ENCODE measurements at regions not wholly inside any gene's neighbourhood (a gene's known extent, or its start where the extent isn't known, plus 50 kb on each side); places are given as distances from the start of the nearest gene placed in this dataset.
A peak's percentile ranks its signal among the peaks of the same experiment; 100 is the strongest.

DNA sequence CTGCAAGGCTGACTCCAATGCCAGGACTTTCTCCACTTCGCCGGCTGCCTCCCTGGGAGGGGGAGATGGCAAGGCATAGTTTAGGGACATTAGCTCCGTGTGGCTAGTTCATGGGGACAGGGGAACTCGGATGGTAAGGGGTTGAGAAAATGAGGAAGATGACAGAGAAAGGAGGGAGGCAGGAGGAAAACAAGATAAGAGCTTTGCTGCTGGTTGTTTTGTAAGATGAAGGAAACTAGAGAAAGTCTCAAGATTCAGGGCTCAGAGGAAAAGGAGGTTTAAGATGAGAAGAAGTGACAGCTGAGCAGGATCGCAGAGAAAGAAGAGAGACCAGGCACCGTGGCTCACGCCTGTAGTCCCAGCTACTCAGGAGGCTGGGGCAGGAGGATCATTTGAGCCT lies 180.9 kb upstream of the RREB1 start (continued):
- TF ChIP-seq, protein P1, sequence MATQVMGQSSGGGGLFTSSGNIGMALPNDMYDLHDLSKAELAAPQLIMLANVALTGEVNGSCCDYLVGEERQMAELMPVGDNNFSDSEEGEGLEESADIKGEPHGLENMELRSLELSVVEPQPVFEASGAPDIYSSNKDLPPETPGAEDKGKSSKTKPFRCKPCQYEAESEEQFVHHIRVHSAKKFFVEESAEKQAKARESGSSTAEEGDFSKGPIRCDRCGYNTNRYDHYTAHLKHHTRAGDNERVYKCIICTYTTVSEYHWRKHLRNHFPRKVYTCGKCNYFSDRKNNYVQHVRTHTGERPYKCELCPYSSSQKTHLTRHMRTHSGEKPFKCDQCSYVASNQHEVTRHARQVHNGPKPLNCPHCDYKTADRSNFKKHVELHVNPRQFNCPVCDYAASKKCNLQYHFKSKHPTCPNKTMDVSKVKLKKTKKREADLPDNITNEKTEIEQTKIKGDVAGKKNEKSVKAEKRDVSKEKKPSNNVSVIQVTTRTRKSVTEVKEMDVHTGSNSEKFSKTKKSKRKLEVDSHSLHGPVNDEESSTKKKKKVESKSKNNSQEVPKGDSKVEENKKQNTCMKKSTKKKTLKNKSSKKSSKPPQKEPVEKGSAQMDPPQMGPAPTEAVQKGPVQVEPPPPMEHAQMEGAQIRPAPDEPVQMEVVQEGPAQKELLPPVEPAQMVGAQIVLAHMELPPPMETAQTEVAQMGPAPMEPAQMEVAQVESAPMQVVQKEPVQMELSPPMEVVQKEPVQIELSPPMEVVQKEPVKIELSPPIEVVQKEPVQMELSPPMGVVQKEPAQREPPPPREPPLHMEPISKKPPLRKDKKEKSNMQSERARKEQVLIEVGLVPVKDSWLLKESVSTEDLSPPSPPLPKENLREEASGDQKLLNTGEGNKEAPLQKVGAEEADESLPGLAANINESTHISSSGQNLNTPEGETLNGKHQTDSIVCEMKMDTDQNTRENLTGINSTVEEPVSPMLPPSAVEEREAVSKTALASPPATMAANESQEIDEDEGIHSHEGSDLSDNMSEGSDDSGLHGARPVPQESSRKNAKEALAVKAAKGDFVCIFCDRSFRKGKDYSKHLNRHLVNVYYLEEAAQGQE (IDR thresholded peaks at IDR 0.05) = no peak

DNA sequence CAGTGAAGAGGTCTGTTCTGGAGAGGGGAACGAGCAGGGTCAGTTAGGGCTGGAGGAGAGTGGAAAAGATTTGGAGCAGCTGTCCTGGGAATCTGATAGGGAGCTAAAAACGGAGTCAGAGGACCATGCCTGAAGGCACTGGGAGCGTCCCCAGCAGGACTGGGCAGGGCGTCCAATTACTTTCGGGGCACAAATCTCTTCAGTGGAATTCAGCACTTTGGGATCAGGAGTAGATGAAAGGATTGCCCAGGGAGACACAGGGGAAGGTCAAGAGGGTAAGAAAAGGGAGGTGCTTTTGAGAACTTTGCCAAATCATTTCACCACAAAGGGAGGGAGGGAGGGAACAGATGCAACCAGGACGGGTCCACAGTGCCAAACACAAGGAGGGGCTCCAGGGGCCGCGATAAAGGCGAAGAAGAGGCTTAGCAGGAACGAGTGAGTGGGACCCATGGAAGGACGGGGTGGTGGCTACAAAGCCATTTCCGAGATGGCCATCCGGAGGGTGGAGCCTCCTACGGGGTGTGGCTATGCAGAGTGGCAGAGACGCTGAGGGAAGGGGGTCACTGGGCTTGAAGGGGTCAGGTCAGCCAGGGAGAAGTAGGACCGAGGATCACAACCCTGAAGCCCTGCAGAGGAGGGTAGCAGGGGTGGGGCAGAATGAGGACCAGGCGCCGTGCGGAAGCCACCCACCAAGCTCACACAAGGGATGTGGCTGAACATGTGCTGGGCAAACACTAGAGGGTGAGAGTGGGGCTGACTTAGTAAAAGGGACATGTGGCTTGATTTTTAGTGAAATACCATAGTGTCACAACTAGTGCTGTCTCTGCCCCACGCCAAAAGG lies 180.0 kb upstream of the RREB1 start:
- no peak for DNase-seq (ENCODE audit: low spot score)
- no peaks in the 10 kb centered on the region for H3K27me3 ChIP-seq (ENCODE audit: control insufficient read depth in 4 of 4, insufficient read depth in 4 of 4, low read length in 3 of 4)
- no peaks in the 10 kb centered on the region for H3K4me1 ChIP-seq (ENCODE audit: control insufficient read depth in 4 of 4, insufficient read depth in 4 of 4, low read length in 3 of 4)
- H3K27ac ChIP-seq (ENCODE audit: low read depth in 1 of 2, low read length in 2 of 2) = no peak overlapping the region
- H3K36me3 ChIP-seq (ENCODE audit: control insufficient read depth in 4 of 4, insufficient read depth in 3 of 4, low read depth in 1 of 4, low read length in 3 of 4) = no peaks in the 10 kb centered on the region
- peak; percentile 15 for TF ChIP-seq NR2F2 (IDR thresholded peaks at IDR 0.05)
- peak in 1 of 2 donors; percentile 56 for TF ChIP-seq RAD21 (IDR thresholded peaks at IDR 0.05)
- TF ChIP-seq, protein P2, sequence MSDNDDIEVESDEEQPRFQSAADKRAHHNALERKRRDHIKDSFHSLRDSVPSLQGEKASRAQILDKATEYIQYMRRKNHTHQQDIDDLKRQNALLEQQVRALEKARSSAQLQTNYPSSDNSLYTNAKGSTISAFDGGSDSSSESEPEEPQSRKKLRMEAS (IDR thresholded peaks at IDR 0.05) = no peak
- no peak overlapping the region for H3K9ac ChIP-seq (ENCODE audit: low read depth in 1 of 2, low read length in 2 of 2)
- WGBS = 73% methylated on average over 20 of the region's 20 CpGs
- H3K9me3 ChIP-seq (ENCODE audit: control insufficient read depth in 4 of 4, low read length in 3 of 4) = no peaks in the 10 kb centered on the region
- H3K4me3 ChIP-seq (ENCODE audit: low read depth in 1 of 3, low read length in 3 of 3) = no peak overlapping the region

DNA sequence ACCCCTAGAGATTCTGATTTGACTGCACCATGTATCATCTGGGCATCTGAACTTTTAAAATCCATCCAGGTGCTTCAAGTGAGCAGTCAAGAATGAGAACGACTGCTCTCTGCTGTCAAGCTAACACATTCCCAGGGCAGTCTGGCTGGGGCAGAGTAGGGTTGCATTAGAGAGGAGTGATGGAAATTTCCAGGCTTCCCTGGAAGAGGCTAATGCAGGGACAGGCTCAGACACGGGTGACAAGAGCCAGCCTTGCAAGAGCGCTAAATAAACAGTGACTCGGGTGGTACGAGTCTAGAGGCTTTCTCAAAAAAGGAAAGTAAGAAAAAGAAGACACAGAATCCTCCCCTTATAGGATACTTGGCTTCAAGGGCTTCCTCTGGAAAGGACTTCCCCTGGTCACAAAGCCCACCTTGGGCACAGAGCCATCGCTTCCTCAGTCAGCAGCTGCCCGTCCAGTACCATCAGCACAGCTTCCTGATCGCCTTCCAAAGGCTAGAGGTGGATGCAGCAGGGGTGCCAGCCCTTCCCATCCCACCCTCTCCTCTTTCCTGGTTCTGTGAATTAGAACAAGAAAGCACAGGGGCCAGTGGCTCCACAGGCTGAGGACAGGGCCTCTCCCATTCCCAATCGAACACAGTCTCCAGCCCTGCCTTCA lies 177.4 kb upstream of the RREB1 start:
- DNase-seq (ENCODE audit: low spot score) = no peak
- WGBS = 85% methylated on average over 9 of the region's 9 CpGs
- Histone ChIP-seq H3K9me3 (ENCODE audit: control insufficient read depth in 4 of 4, low read length in 3 of 4) (no peaks in the 10 kb centered on the region), H3K9ac (ENCODE audit: low read depth in 1 of 2, low read length in 2 of 2) (no peak overlapping the region), H3K36me3 (ENCODE audit: control insufficient read depth in 4 of 4, insufficient read depth in 3 of 4, low read depth in 1 of 4, low read length in 3 of 4) (no peaks in the 10 kb centered on the region), H3K27me3 (ENCODE audit: control insufficient read depth in 4 of 4, insufficient read depth in 4 of 4, low read length in 3 of 4) (no peaks in the 10 kb centered on the region), H3K4me3 (ENCODE audit: low read depth in 1 of 3, low read length in 3 of 3) (no peak overlapping the region), H3K4me1 (ENCODE audit: control insufficient read depth in 4 of 4, insufficient read depth in 4 of 4, low read length in 3 of 4) (no peaks in the 10 kb centered on the region), H3K27ac (ENCODE audit: low read depth in 1 of 2, low read length in 2 of 2) (no peak overlapping the region)
- TF ChIP-seq TAF1 (conservative IDR thresholded peaks at IDR 0.05) (no peak), GABPA (IDR thresholded peaks at IDR 0.05 in 1 of 2, conservative IDR thresholded peaks at IDR 0.05 in 1 of 2) (no peak), RXRA (IDR thresholded peaks at IDR 0.05) (no peak), JUND (IDR thresholded peaks at IDR 0.05) (no peak), EGR1 (IDR thresholded peaks at IDR 0.05; ENCODE audit: low read depth in 2 of 2) (no peak), NR2F2 (IDR thresholded peaks at IDR 0.05) (no peak), SP1 (IDR thresholded peaks at IDR 0.05) (no peak), HNF4A (conservative IDR thresholded peaks at IDR 0.05) (no peak), YY1 (IDR thresholded peaks at IDR 0.05) (no peak), FOXA1 (IDR thresholded peaks at IDR 0.05) (no peak), RAD21 (IDR thresholded peaks at IDR 0.05) (no peak), FOXA2 (IDR thresholded peaks at IDR 0.05) (no peak)
- TF ChIP-seq, protein P3, sequence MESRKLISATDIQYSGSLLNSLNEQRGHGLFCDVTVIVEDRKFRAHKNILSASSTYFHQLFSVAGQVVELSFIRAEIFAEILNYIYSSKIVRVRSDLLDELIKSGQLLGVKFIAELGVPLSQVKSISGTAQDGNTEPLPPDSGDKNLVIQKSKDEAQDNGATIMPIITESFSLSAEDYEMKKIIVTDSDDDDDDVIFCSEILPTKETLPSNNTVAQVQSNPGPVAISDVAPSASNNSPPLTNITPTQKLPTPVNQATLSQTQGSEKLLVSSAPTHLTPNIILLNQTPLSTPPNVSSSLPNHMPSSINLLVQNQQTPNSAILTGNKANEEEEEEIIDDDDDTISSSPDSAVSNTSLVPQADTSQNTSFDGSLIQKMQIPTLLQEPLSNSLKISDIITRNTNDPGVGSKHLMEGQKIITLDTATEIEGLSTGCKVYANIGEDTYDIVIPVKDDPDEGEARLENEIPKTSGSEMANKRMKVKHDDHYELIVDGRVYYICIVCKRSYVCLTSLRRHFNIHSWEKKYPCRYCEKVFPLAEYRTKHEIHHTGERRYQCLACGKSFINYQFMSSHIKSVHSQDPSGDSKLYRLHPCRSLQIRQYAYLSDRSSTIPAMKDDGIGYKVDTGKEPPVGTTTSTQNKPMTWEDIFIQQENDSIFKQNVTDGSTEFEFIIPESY (IDR thresholded peaks at IDR 0.05) = no peak
- TF ChIP-seq, protein P1 (IDR thresholded peaks at IDR 0.05) = no peak
- TF ChIP-seq, protein P4, sequence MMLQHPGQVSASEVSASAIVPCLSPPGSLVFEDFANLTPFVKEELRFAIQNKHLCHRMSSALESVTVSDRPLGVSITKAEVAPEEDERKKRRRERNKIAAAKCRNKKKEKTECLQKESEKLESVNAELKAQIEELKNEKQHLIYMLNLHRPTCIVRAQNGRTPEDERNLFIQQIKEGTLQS (IDR thresholded peaks at IDR 0.05) = no peak
- TF ChIP-seq, protein P5, sequence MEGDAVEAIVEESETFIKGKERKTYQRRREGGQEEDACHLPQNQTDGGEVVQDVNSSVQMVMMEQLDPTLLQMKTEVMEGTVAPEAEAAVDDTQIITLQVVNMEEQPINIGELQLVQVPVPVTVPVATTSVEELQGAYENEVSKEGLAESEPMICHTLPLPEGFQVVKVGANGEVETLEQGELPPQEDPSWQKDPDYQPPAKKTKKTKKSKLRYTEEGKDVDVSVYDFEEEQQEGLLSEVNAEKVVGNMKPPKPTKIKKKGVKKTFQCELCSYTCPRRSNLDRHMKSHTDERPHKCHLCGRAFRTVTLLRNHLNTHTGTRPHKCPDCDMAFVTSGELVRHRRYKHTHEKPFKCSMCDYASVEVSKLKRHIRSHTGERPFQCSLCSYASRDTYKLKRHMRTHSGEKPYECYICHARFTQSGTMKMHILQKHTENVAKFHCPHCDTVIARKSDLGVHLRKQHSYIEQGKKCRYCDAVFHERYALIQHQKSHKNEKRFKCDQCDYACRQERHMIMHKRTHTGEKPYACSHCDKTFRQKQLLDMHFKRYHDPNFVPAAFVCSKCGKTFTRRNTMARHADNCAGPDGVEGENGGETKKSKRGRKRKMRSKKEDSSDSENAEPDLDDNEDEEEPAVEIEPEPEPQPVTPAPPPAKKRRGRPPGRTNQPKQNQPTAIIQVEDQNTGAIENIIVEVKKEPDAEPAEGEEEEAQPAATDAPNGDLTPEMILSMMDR (IDR thresholded peaks at IDR 0.05; ENCODE audit: low read depth, low read length, missing input control) = no peak
- TF ChIP-seq, protein P2 (IDR thresholded peaks at IDR 0.05) = no peak

Measured in liver (tissue), 8 donors.